GM19324 (cell line): ENCODE measurements at regions not wholly inside any gene's neighbourhood (a gene's known extent, or its start where the extent isn't known, plus 50 kb on each side); places are given as distances from the start of the nearest gene placed in this dataset.
"Not testable (repeated sequence)": the region's sequence is repeated elsewhere in the genome, so short reads cannot be mapped to it uniquely, and the experiment has no call there.

Experiments
- ATAC-seq: cut with Tn5 transposase; IDR thresholded peaks from one replicate; pipeline ENCODE4 v1.9.1; 2021; ENCODE audit warnings: mild to moderate bottlenecking, moderate library complexity; ENCODE audit not compliant: unreplicated experiment, low FRiP score

DNA sequence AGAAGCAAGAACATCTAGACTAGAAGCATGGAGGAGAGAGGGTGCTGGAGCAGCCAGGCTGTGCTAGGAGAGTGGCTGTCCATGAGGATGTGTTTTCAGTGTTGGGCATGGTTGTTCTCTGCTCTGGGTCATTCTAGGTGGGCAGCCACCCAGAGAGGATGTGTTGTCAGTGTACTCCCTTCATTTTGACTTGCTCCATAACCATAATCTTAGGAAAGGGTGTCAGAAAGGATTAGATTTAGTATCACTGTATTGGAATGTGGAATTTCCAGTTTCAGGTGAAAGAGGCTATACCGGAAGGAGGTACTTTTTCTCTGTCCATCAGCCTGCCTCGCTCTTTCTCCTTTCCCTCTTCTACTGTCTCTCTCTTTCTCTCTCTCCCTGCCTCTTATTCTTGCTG, 474.5 kb upstream of the PODXL start:
- ATAC-seq = no peak

DNA sequence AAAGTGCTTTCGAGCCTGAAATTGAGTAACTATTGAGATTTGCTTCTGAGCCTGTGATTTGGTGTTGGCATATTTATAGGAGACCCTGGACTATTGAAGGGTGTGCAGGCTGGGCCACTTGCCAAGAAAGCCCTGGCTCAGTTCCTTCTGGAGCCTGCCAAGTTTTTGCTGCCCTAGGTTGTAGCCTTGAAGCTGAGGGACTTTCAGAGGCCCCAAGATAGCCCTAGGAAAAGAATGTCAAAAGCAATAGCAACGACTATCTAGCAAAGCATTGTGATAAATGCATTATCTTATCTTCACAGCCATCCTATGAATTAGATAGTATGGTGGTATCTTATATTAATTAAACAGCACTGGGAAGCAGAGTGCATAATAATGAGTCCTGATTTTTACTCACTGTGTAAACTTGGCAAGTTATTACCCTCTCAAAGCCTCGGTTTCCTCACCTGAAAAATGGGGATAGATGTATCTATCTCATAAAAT, 473.7 kb upstream of the PODXL start:
- no peak for ATAC-seq

GRCh38 chr7:132029369-132030085, 473.1 kb upstream of the PODXL start:
- no peak for ATAC-seq

- ATAC-seq = no peak
Observed at GRCh38 chr7:132028144-132028920, 471.9 kb upstream of the PODXL start.

DNA sequence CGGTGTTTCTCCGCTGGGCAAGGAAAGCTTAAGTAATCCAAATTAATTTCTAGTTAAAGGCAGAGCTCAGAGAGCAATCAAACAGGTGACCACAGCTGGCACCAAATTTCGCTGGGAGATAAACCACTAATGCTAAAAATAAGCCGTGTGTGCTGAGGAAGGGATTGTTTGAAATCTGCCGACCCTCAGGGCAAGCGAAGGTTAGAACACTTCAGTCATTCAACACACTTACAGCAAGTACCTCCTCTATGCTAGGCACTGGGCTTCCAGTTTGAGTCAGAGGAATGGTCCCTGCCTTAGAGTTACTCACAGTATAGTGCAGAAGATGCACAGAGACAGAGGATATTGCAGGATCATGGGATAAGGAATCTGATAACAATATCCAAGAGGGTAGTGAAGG, 467.9 kb upstream of the PODXL start:
- ATAC-seq = no peak

GRCh38 chr7:132023466-132023865, 467.0 kb upstream of the PODXL start:
- no peak for ATAC-seq

DNA sequence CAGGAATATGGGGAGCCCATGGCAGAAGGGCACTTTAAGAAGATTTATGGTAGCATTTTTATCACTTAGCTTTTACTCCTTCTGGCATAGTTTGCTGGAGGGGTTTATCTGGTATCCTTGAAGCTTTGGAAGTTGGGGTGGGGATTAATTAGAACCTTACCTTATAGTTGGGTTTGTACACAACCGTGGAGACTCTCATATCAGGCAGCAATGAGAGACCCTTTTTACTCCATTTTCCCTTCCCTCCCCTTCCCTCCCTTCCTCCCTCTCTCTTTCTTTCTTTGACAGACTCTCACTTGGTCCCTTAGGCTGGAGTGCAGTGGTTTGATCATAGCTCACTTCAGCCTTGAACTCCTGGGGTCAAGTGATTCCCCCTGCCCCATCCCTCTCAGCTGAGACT, 465.8 kb upstream of the PODXL start:
- ATAC-seq = no peak

DNA sequence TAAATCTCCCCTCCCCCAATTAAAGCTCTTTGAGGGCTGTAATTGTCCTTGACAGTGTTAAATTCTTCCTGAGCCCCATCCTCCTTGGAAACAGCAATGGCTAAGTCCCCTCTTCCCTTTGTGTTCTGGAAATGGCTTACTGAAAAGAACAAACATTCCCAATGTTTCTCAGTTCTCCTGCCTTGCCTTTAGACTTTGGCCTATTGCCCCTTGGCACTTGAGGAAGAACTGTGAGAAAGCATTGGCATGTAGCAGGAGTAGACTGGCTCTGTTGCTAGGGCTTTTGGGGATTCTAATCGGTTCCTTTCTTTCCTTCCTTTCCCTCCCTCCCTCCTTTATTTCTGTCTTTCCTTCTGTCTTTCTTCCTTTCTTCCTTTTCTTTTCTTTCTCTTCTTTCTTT, 463.3 kb upstream of the PODXL start:
- ATAC-seq = no peak

- ATAC-seq = no peak
Observed at GRCh38 chr7:132009778-132010177, 453.4 kb upstream of the PODXL start.

GRCh38 chr7:132004529-132004928, 448.1 kb upstream of the PODXL start:
- ATAC-seq = no peak

- no peak for ATAC-seq
Observed at GRCh38 chr7:132002343-132002968, 446.0 kb upstream of the PODXL start.

DNA sequence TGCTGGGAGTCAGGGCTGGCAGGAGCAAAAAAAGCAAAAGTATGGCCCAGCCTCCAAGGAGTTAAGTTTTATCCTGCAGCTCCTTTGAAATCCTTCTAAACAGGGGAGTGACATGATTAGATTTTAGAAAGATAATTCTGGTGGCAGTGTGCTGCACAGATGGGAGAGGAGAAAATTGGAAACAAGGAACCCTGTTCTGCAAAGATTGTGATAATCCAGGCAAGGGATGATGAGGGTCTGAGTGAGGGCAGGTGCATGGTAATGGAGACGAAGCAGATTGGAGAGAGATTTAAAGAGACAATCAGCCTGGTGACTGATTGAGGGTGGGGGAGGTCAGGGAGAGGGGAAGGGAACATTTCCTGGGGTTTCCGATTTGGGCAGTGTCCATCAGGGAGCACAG, 444.7 kb upstream of the PODXL start:
- ATAC-seq = no peak

- no peak for ATAC-seq
Observed at GRCh38 chr7:131999193-131999592, 442.8 kb upstream of the PODXL start.

DNA sequence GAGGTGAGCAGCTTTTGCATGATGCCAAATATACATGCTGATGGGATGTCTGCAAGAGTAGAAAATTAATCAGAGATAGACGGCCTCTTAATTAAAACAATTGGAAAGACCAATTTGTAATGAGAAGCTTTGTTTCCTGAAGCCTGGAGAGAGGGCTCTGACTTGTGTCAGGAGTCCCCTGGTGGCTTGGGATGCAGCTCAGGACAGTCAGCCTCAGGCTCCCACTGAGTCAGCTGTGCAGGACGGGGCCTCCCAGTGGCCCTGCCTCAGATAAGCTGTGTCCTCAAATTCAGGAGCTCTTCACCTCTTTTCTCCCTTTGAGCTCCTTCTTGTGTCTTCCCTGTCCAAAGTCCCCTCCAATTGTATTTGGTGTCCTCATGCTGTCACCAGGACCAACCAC, 438.9 kb upstream of the PODXL start:
- ATAC-seq = no peak

- not testable (repeated sequence) for ATAC-seq
Observed at GRCh38 chr7:131981069-131981468, 424.6 kb upstream of the PODXL start.

DNA sequence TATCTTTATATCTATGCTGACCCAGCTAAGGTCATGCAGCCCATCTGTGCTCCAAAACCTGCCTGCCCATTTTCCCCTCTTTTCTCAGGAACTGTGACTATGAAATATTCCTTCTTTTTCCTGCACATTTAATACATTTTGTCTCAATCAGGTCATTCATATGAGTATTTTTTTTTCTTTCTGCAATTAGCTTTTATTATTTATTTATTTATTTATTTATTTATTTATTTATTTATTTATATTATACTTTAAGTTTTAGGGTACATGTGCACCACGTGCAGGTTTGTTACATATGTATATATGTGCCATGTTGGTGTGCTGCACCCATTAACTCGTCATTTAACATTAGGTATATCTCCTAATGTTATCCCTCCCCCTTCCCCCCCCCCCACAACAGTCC, 421.7 kb upstream of the PODXL start:
- ATAC-seq = not testable (repeated sequence)

- ATAC-seq = no peak
Observed at GRCh38 chr7:131976411-131976810, 420.0 kb upstream of the PODXL start.

- ATAC-seq = no peak
Observed at GRCh38 chr7:131974671-131975070, 418.2 kb upstream of the PODXL start.

- no peak for ATAC-seq
Observed at GRCh38 chr7:131972251-131972650, 415.8 kb upstream of the PODXL start.

DNA sequence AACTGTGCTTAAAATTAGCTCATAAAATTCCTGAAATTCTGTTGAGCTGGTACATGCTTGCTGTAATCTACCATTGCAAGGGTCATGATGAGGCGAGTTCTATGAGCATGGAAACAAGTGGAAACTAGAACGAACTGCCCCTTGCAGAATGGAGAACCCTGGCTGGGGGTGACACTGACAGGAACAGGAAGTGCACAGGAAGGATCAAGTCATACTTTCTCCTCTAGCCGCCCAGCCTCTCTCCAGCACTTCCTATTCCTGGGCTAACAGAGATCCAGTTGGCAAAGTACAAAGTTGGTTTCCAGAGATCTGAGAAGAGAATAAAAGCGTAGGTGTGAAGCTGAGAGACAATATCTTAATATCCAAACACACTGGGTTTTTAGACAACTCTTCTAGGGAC, 414.2 kb upstream of the PODXL start:
- no peak for ATAC-seq

- no peak for ATAC-seq
Observed at GRCh38 chr7:131969560-131969959, 413.1 kb upstream of the PODXL start.
